Glutamatergic neuron (in vitro differentiated cells): ENCODE measurements at regions not wholly inside any gene's neighbourhood (a gene's known extent, or its start where the extent isn't known, plus 50 kb on each side); places are given as distances from the start of the nearest gene placed in this dataset.

Experiments used
- DNase-seq: peaks from one replicate; pipeline ENCODE4 v3.0.0; 2022
- H3K27ac Mint-ChIP-seq: one replicate; pipeline ENCODE4 v1.8.0; 2020; ENCODE audit warnings: mild to moderate bottlenecking, mixed read lengths, inconsistent platforms; ENCODE audit not compliant: unreplicated experiment
- H3K27me3 Mint-ChIP-seq: one replicate; pipeline ENCODE4 v1.8.0; 2020; ENCODE audit warnings: mild to moderate bottlenecking, moderate library complexity, mixed read lengths, inconsistent platforms; ENCODE audit not compliant: unreplicated experiment
- H3K36me3 Mint-ChIP-seq: one replicate; pipeline ENCODE4 v1.8.0; 2020; ENCODE audit warnings: mild to moderate bottlenecking, mixed read lengths, inconsistent platforms; ENCODE audit not compliant: unreplicated experiment
- H3K4me1 Mint-ChIP-seq: one replicate; pipeline ENCODE4 v1.8.0; 2020; ENCODE audit warnings: mild to moderate bottlenecking, low read depth, mixed read lengths, inconsistent platforms; ENCODE audit not compliant: unreplicated experiment
- H3K4me3 Mint-ChIP-seq: one replicate; pipeline ENCODE4 v1.8.0; 2020; ENCODE audit warnings: mild to moderate bottlenecking, mixed read lengths, inconsistent platforms; ENCODE audit not compliant: unreplicated experiment
- H3K9me3 Mint-ChIP-seq: one replicate; pipeline ENCODE4 v1.8.0; 2020; ENCODE audit warnings: mild to moderate bottlenecking, moderate library complexity, mixed read lengths, inconsistent platforms; ENCODE audit not compliant: unreplicated experiment
- CTCF ChIP-seq: fragments of 200-600 bp; sonication (generic); IDR thresholded peaks from one replicate; pipeline ENCODE4 v1.5.0; 2021; ENCODE audit not compliant: partially characterized antibody, unreplicated experiment

GRCh38 chr21:32184485-32184884 is 94.4 kb downstream of the MIS18A start:
- no peak for DNase-seq

DNA sequence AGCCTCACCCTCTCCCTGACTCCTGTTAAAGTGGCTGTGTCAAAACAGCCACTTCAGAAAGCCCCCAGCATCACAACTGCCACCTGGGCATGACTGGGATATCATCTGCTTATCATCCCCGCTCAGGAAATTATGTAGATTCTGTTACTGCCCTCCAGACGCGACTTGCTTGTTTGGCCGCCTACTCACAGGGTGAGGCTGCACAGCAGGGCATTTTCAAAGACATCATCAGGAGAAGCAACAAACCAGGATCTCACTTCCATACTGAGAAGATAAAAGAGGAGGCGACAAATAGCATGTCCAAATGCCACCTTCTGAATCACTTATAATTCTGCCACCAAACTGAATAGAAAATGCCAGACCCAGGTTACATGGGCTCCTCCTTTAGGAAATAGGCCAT is 94.8 kb downstream of the MIS18A start:
- Mint-ChIP-seq H3K27me3 (peaks cover 6% of the 10 kb centered on the region), H3K4me3 (no peak overlapping the region), H3K36me3 (peaks cover 6% of the 10 kb centered on the region), H3K4me1 (peaks cover 7% of the 10 kb centered on the region), H3K27ac (no peak overlapping the region), H3K9me3 (peaks cover 9% of the 10 kb centered on the region)
- no peak for TF ChIP-seq CTCF
- no peak for DNase-seq

More at GRCh38 chr21:32184485-32184884, 94.4 kb downstream of the MIS18A start:
- no peak for TF ChIP-seq CTCF
- peaks cover 7% of the 10 kb centered on the region for H3K4me1 Mint-ChIP-seq
- H3K4me3 Mint-ChIP-seq = no peak overlapping the region
- H3K9me3 Mint-ChIP-seq = peaks cover 9% of the 10 kb centered on the region
- H3K27me3 Mint-ChIP-seq = peaks cover 6% of the 10 kb centered on the region
- peaks cover 7% of the 10 kb centered on the region for H3K36me3 Mint-ChIP-seq
- no peak overlapping the region for H3K27ac Mint-ChIP-seq

DNA sequence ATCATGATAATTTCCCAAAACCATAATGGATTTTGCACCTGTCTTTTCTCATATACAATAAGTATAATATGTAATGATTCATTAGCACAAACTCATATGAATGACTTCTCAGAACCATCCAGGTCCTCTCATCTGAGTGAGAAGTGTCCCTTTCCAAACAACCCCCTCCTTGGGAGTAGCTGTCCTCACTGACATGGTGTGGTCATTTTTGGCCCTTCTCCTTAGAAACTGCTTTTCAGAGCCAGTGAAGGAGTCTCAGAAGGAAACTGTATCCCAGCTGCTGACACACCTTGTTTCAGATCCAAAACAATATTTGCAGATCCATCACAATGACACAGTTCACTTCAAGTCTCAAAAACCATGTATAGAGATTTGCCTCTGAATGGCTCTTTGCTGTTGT is 95.5 kb downstream of the MIS18A start:
- Mint-ChIP-seq H3K36me3 (peaks cover 3% of the 10 kb centered on the region), H3K27me3 (peaks cover 6% of the 10 kb centered on the region), H3K27ac (no peak overlapping the region), H3K9me3 (peaks cover 9% of the 10 kb centered on the region), H3K4me3 (no peak overlapping the region), H3K4me1 (peaks cover 7% of the 10 kb centered on the region)
- TF ChIP-seq CTCF = no peak
- no peak for DNase-seq

DNA sequence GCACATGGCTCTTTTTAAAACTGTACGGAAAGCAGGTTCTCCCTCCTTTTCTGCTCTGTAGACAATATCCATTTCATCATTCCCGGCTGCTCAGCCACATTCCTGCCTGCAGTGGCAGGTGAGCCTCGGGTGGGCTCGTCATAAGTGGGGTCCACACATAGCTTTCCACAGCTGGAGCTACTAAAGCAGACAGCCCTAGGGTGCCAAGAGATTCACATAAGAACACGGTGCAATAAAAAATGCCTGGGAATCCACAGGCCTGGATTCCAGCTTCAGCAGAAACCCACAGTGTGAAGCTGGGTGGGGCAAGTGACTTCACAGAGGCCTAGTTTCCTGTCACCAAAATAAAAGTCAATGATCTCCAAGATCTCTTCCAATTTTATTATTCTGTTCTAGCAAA is 96.4 kb downstream of the MIS18A start:
- no peak overlapping the region for H3K4me3 Mint-ChIP-seq
- peaks cover 7% of the 10 kb centered on the region for H3K4me1 Mint-ChIP-seq
- peaks cover 9% of the 10 kb centered on the region for H3K9me3 Mint-ChIP-seq
- DNase-seq = no peak
- peaks cover 6% of the 10 kb centered on the region for H3K27me3 Mint-ChIP-seq
- no peaks in the 10 kb centered on the region for H3K36me3 Mint-ChIP-seq
- H3K27ac Mint-ChIP-seq = no peak overlapping the region
- no peak for TF ChIP-seq CTCF

GRCh38 chr21:32181457-32181856 is 97.4 kb downstream of the MIS18A start:
- no peaks in the 10 kb centered on the region for H3K36me3 Mint-ChIP-seq
- no peak for DNase-seq
- peaks cover 6% of the 10 kb centered on the region for H3K27me3 Mint-ChIP-seq
- peaks cover 7% of the 10 kb centered on the region for H3K9me3 Mint-ChIP-seq
- no peak for TF ChIP-seq CTCF
- peaks cover 4% of the 10 kb centered on the region for H3K4me1 Mint-ChIP-seq
- H3K27ac Mint-ChIP-seq = no peak overlapping the region
- H3K4me3 Mint-ChIP-seq = no peak overlapping the region
